ENCODE measurements at regions not wholly inside any gene's neighbourhood (a gene's known extent, or its start where the extent isn't known, plus 50 kb on each side); places are given as distances from the start of the nearest gene placed in this dataset.

GRCh38 chr11:97615546-97615945 lies 1225.7 kb downstream of the JRKL start:
- no peaks in the 10 kb centered on the region for H3K79me2 ChIP-seq (ENCODE audit: insufficient read depth, low read length)
- TF ChIP-seq CTCF (IDR thresholded peaks at IDR 0.05): no peak
- no peak overlapping the region for H3K4me3 Mint-ChIP-seq
- no peaks in the 10 kb centered on the region for H4K20me1 ChIP-seq (ENCODE audit: insufficient read depth, low read length)
- peaks cover 3 to 15% (median 7%) of the 10 kb centered on the region in 7 donors for H3K9me3 Mint-ChIP-seq
- H3K4me1 ChIP-seq (ENCODE audit: control insufficient read depth in 1 of 2, insufficient read depth in 2 of 2, low read length in 2 of 2): no peaks in the 10 kb centered on the region
- no peaks in the 10 kb centered on the region for H3K36me3 ChIP-seq (replicated peaks in 1 of 2; ENCODE audit: control insufficient read depth in 1 of 2, insufficient read depth in 2 of 2, low read length in 2 of 2)
- no peak overlapping the region for H3K27ac ChIP-seq (ENCODE audit: low read depth in 1 of 2, low read length in 2 of 2)
- H3K27ac Mint-ChIP-seq: no peak overlapping the region
- intact Hi-C loops (cut with micrococcal nuclease): no loop called here
- H3K4me1 Mint-ChIP-seq: no peaks in the 10 kb centered on the region
- WGBS (ENCODE audit: insufficient coverage): 89% methylated on average over 3 of the region's 4 CpGs
- H3K4me3 ChIP-seq (replicated peaks in 1 of 3; ENCODE audit: low read depth in 2 of 3, low read length in 3 of 3): no peak overlapping the region
- H3K9ac ChIP-seq (ENCODE audit: insufficient read depth, low read length, poor library complexity, severe bottlenecking): no peak overlapping the region
- H3K27me3 ChIP-seq (ENCODE audit: control insufficient read depth in 2 of 2, insufficient read depth in 2 of 2, low read length in 2 of 2): no peaks in the 10 kb centered on the region
- H3K36me3 Mint-ChIP-seq: no peaks in the 10 kb centered on the region
- peaks cover 7 to 13% of the 10 kb centered on the region in 2 donors for H3K9me3 ChIP-seq (replicated peaks in 1 of 2; ENCODE audit: control insufficient read depth in 1 of 2, insufficient read depth in 1 of 2, low read length in 2 of 2)
- no peak for DNase-seq
- H3K27me3 Mint-ChIP-seq (ENCODE audit: low read depth in 3 of 3): peaks cover 0 to 3% (median 0%) of the 10 kb centered on the region in 3 donors
- no peak overlapping the region for H2AFZ ChIP-seq (ENCODE audit: insufficient read depth, low read depth, low read length, poor library complexity, severe bottlenecking)
- H3K4me2 ChIP-seq (replicated peaks; ENCODE audit: extremely low read depth, low read length, poor library complexity, severe bottlenecking): no peak overlapping the region

- H3K4me1 Mint-ChIP-seq: no peaks in the 10 kb centered on the region
These were observed 1227.2 kb downstream of the JRKL start for GRCh38 chr11:97617031-97617430.

More at GRCh38 chr11:97617031-97617430, 1227.2 kb downstream of the JRKL start:
- WGBS (ENCODE audit: insufficient coverage): 100% methylated on average over 1 of the region's 3 CpGs
- no peaks in the 10 kb centered on the region for H4K20me1 ChIP-seq (ENCODE audit: insufficient read depth, low read length)
- H3K4me3 ChIP-seq (replicated peaks in 1 of 3; ENCODE audit: low read depth in 2 of 3, low read length in 3 of 3): no peak overlapping the region
- H3K9me3 Mint-ChIP-seq: peaks cover 0 to 13% (median 3%) of the 10 kb centered on the region in 7 donors
- peaks cover 0 to 2% (median 0%) of the 10 kb centered on the region in 3 donors for H3K27me3 Mint-ChIP-seq (ENCODE audit: low read depth in 3 of 3)
- H3K36me3 ChIP-seq (replicated peaks in 1 of 2; ENCODE audit: control insufficient read depth in 1 of 2, insufficient read depth in 2 of 2, low read length in 2 of 2): no peaks in the 10 kb centered on the region
- H3K79me2 ChIP-seq (ENCODE audit: insufficient read depth, low read length): no peaks in the 10 kb centered on the region
- H2AFZ ChIP-seq (ENCODE audit: insufficient read depth, low read depth, low read length, poor library complexity, severe bottlenecking): no peak overlapping the region
- no peak overlapping the region for H3K27ac ChIP-seq (ENCODE audit: low read depth in 1 of 2, low read length in 2 of 2)
- TF ChIP-seq CTCF (IDR thresholded peaks at IDR 0.05): no peak
- no peak for DNase-seq
- H3K27me3 ChIP-seq (ENCODE audit: control insufficient read depth in 2 of 2, insufficient read depth in 2 of 2, low read length in 2 of 2): no peaks in the 10 kb centered on the region
- no peak overlapping the region for H3K4me3 Mint-ChIP-seq
- H3K9me3 ChIP-seq (replicated peaks in 1 of 2; ENCODE audit: control insufficient read depth in 1 of 2, insufficient read depth in 1 of 2, low read length in 2 of 2): peaks cover 4 to 7% of the 10 kb centered on the region in 2 donors
- intact Hi-C loops (cut with micrococcal nuclease): no loop called here
- no peak overlapping the region for H3K9ac ChIP-seq (ENCODE audit: insufficient read depth, low read length, poor library complexity, severe bottlenecking)
- no peaks in the 10 kb centered on the region for H3K4me1 ChIP-seq (ENCODE audit: control insufficient read depth in 1 of 2, insufficient read depth in 2 of 2, low read length in 2 of 2)
- H3K4me2 ChIP-seq (replicated peaks; ENCODE audit: extremely low read depth, low read length, poor library complexity, severe bottlenecking): no peak overlapping the region
- no peaks in the 10 kb centered on the region for H3K36me3 Mint-ChIP-seq
- no peak overlapping the region for H3K27ac Mint-ChIP-seq

Measured in CD14-positive monocyte (primary cell).